PC-9 (cell line): ENCODE measurements at regions not wholly inside any gene's neighbourhood (a gene's known extent, or its start where the extent isn't known, plus 50 kb on each side); places are given as distances from the start of the nearest gene placed in this dataset.

ENCODE experiments used
- BruUV-seq: library from RNA; stranded (reverse); fragments of 400-500 nt; replicated peaks from 2 replicates; lab custom pipeline; 2021; lab: Mats Ljungman, UMichigan
- CTCF ChIA-PET: fragments of 300-600 bp; sonication (Branson Sonifier 250); formaldehyde crosslinking; loops from one replicate; lab custom pipeline; 2022; ENCODE audit warnings: antibody characterized with exemption; lab: Charles Lee
- POLR2A ChIA-PET: fragments of 300-600 bp; sonication (Branson Sonifier 250); formaldehyde crosslinking; loops from one replicate; lab custom pipeline; 2022; ENCODE audit warnings: antibody characterized with exemption; ENCODE audit not compliant: unreplicated experiment; lab: Charles Lee
- DNase-seq, 2 experiments: peaks; one replicate each; pipeline versions ENCODE4 v3.0.0 to v3.0.0-alpha.2; 2015 to 2022; ENCODE audit warnings: mixed read lengths in 1 of 2
- H2AFZ ChIP-seq: fragments of 200-600 bp; sonication (generic); 2 replicates; pipeline ENCODE4 v1.8.1; 2017; ENCODE audit warnings: antibody characterized with exemption
- H3F3A ChIP-seq: fragments of 200-600 bp; sonication (generic); 2 replicates; pipeline ENCODE4 v1.8.1; 2017; ENCODE audit warnings: antibody characterized with exemption, mild to moderate bottlenecking, low read depth; ENCODE audit not compliant: insufficient read depth
- H3K27ac ChIP-seq: fragments of 200-600 bp; sonication (generic); 2 replicates; pipeline ENCODE4 v1.6.1; 2016; ENCODE audit warnings: mixed run types
- H3K27me3 ChIP-seq: fragments of 200-600 bp; sonication (generic); 2 replicates; pipeline ENCODE4 v1.6.1; 2016; ENCODE audit warnings: low read depth, mixed run types; ENCODE audit not compliant: insufficient read depth
- H3K36me3 ChIP-seq: fragments of 200-600 bp; sonication (generic); 2 replicates; pipeline ENCODE4 v1.6.1; 2016; ENCODE audit warnings: low read depth, mixed run types
- H3K4me1 ChIP-seq: fragments of 200-600 bp; sonication (generic); replicated peaks from 2 replicates; pipeline ENCODE4 v1.6.1; 2016; ENCODE audit warnings: mixed run types; ENCODE audit not compliant: insufficient read depth
- H3K4me2 ChIP-seq: fragments of 200-600 bp; sonication (generic); 2 replicates; pipeline ENCODE4 v1.6.1; 2017; ENCODE audit warnings: mixed run types
- H3K4me3 ChIP-seq: fragments of 200-600 bp; sonication (generic); 2 replicates; pipeline ENCODE4 v1.6.1; 2016; ENCODE audit warnings: mixed run types
- H3K79me2 ChIP-seq: fragments of 200-600 bp; sonication (generic); 2 replicates; pipeline ENCODE4 v1.6.1; 2017; ENCODE audit warnings: low read depth, mixed run types
- H3K9me2 ChIP-seq: fragments of 200-600 bp; sonication (generic); 2 replicates; pipeline ENCODE4 v1.8.1; 2017; ENCODE audit warnings: mild to moderate bottlenecking; ENCODE audit not compliant: insufficient read depth
- H3K9me3 ChIP-seq: fragments of 200-600 bp; sonication (generic); 2 replicates; pipeline ENCODE4 v1.8.1; 2016; ENCODE audit warnings: low read depth; ENCODE audit not compliant: insufficient read depth
- H4K20me1 ChIP-seq: fragments of 200-600 bp; sonication (generic); 2 replicates; pipeline ENCODE4 v1.8.1; 2017; ENCODE audit not compliant: insufficient read depth
- EZH2 ChIP-seq: fragments of 200-600 bp; sonication (generic); IDR thresholded peaks from 2 replicates; pipeline ENCODE4 v1.8.0; 2017; ENCODE audit warnings: antibody characterized with exemption, low read depth
- intact Hi-C: fragments of 100-400 bp; cut with micrococcal nuclease; formaldehyde crosslinking; loops from one replicate; pipeline ENCODE4 v1.10.0; 2022; ENCODE audit not compliant: unreplicated experiment
- TF ChIP-seq, protein P1 (sequence below): fragments of 200-600 bp; sonication (generic); conservative IDR thresholded peaks from 2 replicates; pipeline ENCODE4 v1.6.1; 2017; ENCODE audit warnings: mixed run types, antibody characterized with exemption, mild to moderate bottlenecking, moderate library complexity

DNA sequence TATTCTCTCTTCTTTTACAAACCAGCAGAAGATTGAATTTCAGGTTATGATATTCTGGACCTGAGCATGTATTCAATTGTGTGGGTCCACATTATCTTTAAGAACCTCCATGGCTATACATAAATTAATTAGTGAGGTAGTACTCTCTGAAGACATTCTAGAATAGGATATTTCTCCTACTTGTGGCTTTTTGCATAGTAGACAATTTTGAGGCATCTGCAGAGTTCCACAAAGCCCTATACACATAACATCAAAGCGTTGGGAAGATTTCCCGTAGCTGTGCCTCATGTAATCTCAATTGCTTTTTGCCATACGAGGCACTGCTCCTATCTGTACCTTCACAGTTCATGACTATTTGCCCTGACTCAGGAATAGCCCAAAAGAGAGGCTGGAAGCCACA, 395.4 kb upstream of the RGS17 start:
- Histone ChIP-seq H2AFZ (no peak overlapping the region), H3F3A (no peaks in the 10 kb centered on the region), H3K36me3 (no peaks in the 10 kb centered on the region), H3K9me2 (no peaks in the 10 kb centered on the region), H3K4me3 (no peak overlapping the region), H3K79me2 (no peaks in the 10 kb centered on the region), H4K20me1 (no peaks in the 10 kb centered on the region), H3K9me3 (0 out of 2 replicates have a peak, but pooled peaks cover 4% of the 10 kb centered on the region), H3K27me3 (no peaks in the 10 kb centered on the region), H3K4me2 (no peak overlapping the region), H3K4me1 (no peaks in the 10 kb centered on the region), H3K27ac (no peak overlapping the region)
- no peak for DNase-seq
- intact Hi-C loops, result no loop called here
- ChIA-PET POLR2A (no interaction called here), CTCF (no interaction called here)
- no TSS peak for BruUV-seq
- TF ChIP-seq EZH2, result no peak
- TF ChIP-seq, protein P1, sequence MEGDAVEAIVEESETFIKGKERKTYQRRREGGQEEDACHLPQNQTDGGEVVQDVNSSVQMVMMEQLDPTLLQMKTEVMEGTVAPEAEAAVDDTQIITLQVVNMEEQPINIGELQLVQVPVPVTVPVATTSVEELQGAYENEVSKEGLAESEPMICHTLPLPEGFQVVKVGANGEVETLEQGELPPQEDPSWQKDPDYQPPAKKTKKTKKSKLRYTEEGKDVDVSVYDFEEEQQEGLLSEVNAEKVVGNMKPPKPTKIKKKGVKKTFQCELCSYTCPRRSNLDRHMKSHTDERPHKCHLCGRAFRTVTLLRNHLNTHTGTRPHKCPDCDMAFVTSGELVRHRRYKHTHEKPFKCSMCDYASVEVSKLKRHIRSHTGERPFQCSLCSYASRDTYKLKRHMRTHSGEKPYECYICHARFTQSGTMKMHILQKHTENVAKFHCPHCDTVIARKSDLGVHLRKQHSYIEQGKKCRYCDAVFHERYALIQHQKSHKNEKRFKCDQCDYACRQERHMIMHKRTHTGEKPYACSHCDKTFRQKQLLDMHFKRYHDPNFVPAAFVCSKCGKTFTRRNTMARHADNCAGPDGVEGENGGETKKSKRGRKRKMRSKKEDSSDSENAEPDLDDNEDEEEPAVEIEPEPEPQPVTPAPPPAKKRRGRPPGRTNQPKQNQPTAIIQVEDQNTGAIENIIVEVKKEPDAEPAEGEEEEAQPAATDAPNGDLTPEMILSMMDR, result no peak

DNA sequence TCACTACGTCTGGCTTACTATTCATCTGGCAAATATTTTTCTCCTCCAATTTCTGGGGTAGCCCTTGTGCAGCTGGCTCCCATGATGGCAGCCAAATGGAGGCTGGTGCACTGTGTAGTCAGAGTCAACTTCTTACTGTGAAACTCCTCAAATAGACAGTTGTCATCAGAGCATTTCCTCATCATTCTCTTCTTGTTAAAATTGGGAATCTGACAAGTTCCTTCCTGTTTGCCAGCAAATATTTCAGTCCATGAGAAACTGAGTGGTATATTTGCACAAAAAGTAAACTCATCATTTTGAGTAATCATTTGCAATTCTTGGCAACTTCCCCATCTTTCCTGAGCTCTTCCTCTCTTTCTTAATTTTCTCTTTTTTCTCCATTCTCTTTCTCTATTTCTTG, 394.9 kb upstream of the RGS17 start:
- no TSS peak for BruUV-seq

DNA sequence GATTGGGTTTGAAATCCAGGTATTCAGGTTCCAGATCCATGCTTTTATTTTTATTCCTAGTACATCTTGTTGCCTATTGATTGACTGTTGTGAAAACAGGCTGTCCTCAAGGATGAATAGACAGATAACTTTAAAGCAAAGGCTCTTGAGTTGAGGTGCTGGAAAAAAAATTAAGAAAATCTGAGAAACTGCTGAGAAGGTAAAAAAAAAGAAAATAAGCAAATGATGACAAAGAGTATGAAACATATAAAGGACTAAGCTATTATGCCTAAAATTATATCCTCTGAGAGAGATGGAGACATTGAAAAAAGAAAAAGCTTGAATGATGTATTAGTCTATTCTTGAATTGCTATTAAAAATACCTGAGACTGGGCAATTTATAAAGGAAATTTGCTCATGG, 392.3 kb upstream of the RGS17 start:
- no peaks in the 10 kb centered on the region for H4K20me1 ChIP-seq
- no peak for DNase-seq
- H3K9me3 ChIP-seq, result 0 out of 2 replicates have a peak, but pooled peaks cover 4% of the 10 kb centered on the region
- no peaks in the 10 kb centered on the region for H3K9me2 ChIP-seq
- no TSS peak for BruUV-seq
- no peaks in the 10 kb centered on the region for H3K36me3 ChIP-seq
- TF ChIP-seq EZH2, result no peak
- TF ChIP-seq, protein P1, result no peak
- no peaks in the 10 kb centered on the region for H3K79me2 ChIP-seq
- no peaks in the 10 kb centered on the region for H3K4me1 ChIP-seq
- intact Hi-C loops, result no loop called here
- H3K27me3 ChIP-seq, result no peaks in the 10 kb centered on the region
- no peak overlapping the region for H3K4me3 ChIP-seq
- CTCF ChIA-PET, result no interaction called here
- no peak overlapping the region for H2AFZ ChIP-seq
- H3K4me2 ChIP-seq, result no peak overlapping the region
- H3K27ac ChIP-seq, result no peak overlapping the region
- H3F3A ChIP-seq, result no peaks in the 10 kb centered on the region
- POLR2A ChIA-PET, result no interaction called here

More for the DNA sequence above, 394.9 kb upstream of the RGS17 start:
- ChIA-PET POLR2A (no interaction called here), CTCF (no interaction called here)
- H2AFZ ChIP-seq, result no peak overlapping the region
- no peaks in the 10 kb centered on the region for H3K9me2 ChIP-seq
- H3K79me2 ChIP-seq, result no peaks in the 10 kb centered on the region
- H3K4me1 ChIP-seq, result no peaks in the 10 kb centered on the region
- H3F3A ChIP-seq, result no peaks in the 10 kb centered on the region
- TF ChIP-seq EZH2, result no peak
- TF ChIP-seq, protein P1, result no peak
- no peak overlapping the region for H3K27ac ChIP-seq
- no peaks in the 10 kb centered on the region for H4K20me1 ChIP-seq
- intact Hi-C loops, result no loop called here
- no peak overlapping the region for H3K4me2 ChIP-seq
- H3K9me3 ChIP-seq, result 0 out of 2 replicates have a peak, but pooled peaks cover 4% of the 10 kb centered on the region
- no peak overlapping the region for H3K4me3 ChIP-seq
- no peak for DNase-seq
- no peaks in the 10 kb centered on the region for H3K27me3 ChIP-seq
- no peaks in the 10 kb centered on the region for H3K36me3 ChIP-seq
